ENCODE measurements at regions not wholly inside any gene's neighbourhood (a gene's known extent, or its start where the extent isn't known, plus 50 kb on each side); places are given as distances from the start of the nearest gene placed in this dataset.
A peak's percentile ranks its signal among the peaks of the same experiment; 100 is the strongest.

DNA sequence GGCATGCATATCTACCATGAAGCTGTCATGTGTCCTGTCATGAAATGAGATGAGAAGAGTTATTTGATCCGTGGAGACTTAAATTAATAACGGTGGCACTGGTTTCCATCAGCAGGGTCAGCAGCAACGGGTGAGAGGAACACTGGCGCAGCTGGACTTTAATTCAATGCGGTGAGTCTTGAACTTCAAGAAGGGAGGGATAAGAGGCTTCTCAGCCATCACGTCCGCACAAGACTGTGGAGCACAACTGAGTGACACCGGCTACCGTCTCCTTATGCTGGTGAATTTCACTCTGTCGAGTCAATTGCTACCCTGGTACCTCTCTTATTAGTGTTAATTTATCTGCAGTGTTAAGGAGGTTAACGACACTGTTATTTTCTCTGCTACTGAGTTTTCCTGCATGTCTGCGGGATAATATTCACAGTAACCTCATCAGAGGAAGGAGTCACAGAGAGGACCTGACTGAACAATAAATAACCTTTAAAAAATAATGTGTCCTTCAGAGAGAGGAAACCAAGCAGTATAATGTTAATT lies 236.8 kb downstream of the EPHA4 start:
- Histone ChIP-seq H3K4me3 (ENCODE audit: low read depth, low read length) (no peak overlapping the region), H3K36me3 (ENCODE audit: control insufficient read depth, insufficient read depth, low read length) (no peaks in the 10 kb centered on the region), H3K27me3 (ENCODE audit: control insufficient read depth, insufficient read depth, low read length) (no peaks in the 10 kb centered on the region)
- no peak for DNase-seq (ENCODE audit: low read depth)
- TF ChIP-seq, protein P1, sequence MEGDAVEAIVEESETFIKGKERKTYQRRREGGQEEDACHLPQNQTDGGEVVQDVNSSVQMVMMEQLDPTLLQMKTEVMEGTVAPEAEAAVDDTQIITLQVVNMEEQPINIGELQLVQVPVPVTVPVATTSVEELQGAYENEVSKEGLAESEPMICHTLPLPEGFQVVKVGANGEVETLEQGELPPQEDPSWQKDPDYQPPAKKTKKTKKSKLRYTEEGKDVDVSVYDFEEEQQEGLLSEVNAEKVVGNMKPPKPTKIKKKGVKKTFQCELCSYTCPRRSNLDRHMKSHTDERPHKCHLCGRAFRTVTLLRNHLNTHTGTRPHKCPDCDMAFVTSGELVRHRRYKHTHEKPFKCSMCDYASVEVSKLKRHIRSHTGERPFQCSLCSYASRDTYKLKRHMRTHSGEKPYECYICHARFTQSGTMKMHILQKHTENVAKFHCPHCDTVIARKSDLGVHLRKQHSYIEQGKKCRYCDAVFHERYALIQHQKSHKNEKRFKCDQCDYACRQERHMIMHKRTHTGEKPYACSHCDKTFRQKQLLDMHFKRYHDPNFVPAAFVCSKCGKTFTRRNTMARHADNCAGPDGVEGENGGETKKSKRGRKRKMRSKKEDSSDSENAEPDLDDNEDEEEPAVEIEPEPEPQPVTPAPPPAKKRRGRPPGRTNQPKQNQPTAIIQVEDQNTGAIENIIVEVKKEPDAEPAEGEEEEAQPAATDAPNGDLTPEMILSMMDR (IDR thresholded peaks at IDR 0.05; ENCODE audit: insufficient read depth, low read length, poor library complexity, severe bottlenecking) = no peak

DNA sequence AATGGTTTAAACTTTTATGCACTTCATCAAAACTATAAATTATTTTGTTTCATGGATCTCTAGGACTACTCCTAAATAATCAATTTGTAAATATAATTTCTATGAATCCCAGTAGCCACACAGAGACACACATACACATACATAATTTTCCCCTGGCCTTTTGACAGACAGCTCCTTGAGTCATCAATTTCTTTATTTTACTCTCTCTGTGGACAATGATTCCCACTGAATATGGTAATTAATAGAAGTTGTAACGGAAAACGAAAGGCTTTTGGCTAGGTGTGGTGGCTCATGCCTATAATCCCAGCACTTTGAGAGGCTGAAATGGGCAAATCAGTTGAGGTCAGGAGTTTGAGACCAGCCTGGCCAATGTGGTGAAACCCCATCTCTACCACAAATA lies 235.1 kb downstream of the EPHA4 start:
- Histone ChIP-seq H3K4me3 (ENCODE audit: low read depth, low read length) (no peak overlapping the region), H3K36me3 (ENCODE audit: control insufficient read depth, insufficient read depth, low read length) (no peaks in the 10 kb centered on the region), H3K27me3 (ENCODE audit: control insufficient read depth, insufficient read depth, low read length) (no peaks in the 10 kb centered on the region)
- TF ChIP-seq, protein P1 (IDR thresholded peaks at IDR 0.05; ENCODE audit: insufficient read depth, low read length, poor library complexity, severe bottlenecking) = no peak
- no peak for DNase-seq (ENCODE audit: low read depth)

- H3K27me3 ChIP-seq (ENCODE audit: control insufficient read depth, insufficient read depth, low read length) = no peaks in the 10 kb centered on the region
- H3K4me3 ChIP-seq (ENCODE audit: low read depth, low read length) = no peak overlapping the region
- TF ChIP-seq, protein P1 (IDR thresholded peaks at IDR 0.05; ENCODE audit: insufficient read depth, low read length, poor library complexity, severe bottlenecking) = no peak
- DNase-seq (ENCODE audit: low read depth) = peak; percentile 31
- H3K36me3 ChIP-seq (ENCODE audit: control insufficient read depth, insufficient read depth, low read length) = no peaks in the 10 kb centered on the region
Observed at GRCh38 chr2:221337957-221338685, 234.0 kb downstream of the EPHA4 start.

DNA sequence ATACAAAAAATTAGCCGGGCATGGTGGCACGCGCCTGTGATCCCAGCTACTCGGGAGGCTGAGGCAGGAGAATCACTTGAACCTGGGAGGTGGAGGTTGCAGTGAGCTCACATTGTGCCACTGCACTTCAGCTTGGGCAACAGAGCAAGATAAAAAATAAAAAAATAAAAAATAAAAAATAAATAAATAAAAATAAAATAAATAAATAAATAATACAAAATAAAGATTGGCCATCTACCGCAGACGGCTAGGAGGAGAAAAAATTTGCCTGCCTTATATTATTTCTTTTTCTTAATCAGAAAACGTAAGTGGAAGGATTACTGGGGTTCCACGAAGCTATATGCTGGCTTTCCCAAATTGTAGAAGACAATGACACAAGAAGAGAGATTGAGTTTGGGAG lies 229.7 kb downstream of the EPHA4 start:
- no peaks in the 10 kb centered on the region for H3K27me3 ChIP-seq (ENCODE audit: control insufficient read depth, insufficient read depth, low read length)
- DNase-seq (ENCODE audit: low read depth) = no peak
- no peaks in the 10 kb centered on the region for H3K36me3 ChIP-seq (ENCODE audit: control insufficient read depth, insufficient read depth, low read length)
- no peak overlapping the region for H3K4me3 ChIP-seq (ENCODE audit: low read depth, low read length)
- TF ChIP-seq, protein P1 (IDR thresholded peaks at IDR 0.05; ENCODE audit: insufficient read depth, low read length, poor library complexity, severe bottlenecking) = no peak

- TF ChIP-seq, protein P1 (IDR thresholded peaks at IDR 0.05; ENCODE audit: insufficient read depth, low read length, poor library complexity, severe bottlenecking) = no peak
- Histone ChIP-seq H3K36me3 (ENCODE audit: control insufficient read depth, insufficient read depth, low read length) (no peaks in the 10 kb centered on the region), H3K4me3 (ENCODE audit: low read depth, low read length) (no peak overlapping the region), H3K27me3 (ENCODE audit: control insufficient read depth, insufficient read depth, low read length) (no peaks in the 10 kb centered on the region)
- no peak for DNase-seq (ENCODE audit: low read depth)
Observed at GRCh38 chr2:221343524-221343923, 228.6 kb downstream of the EPHA4 start.

- no peak overlapping the region for H3K4me3 ChIP-seq (ENCODE audit: low read depth, low read length)
- H3K36me3 ChIP-seq (ENCODE audit: control insufficient read depth, insufficient read depth, low read length) = no peaks in the 10 kb centered on the region
- DNase-seq (ENCODE audit: low read depth) = no peak
- TF ChIP-seq, protein P1 (IDR thresholded peaks at IDR 0.05; ENCODE audit: insufficient read depth, low read length, poor library complexity, severe bottlenecking) = no peak
- H3K27me3 ChIP-seq (ENCODE audit: control insufficient read depth, insufficient read depth, low read length) = no peaks in the 10 kb centered on the region
Observed at GRCh38 chr2:221345516-221345915, 226.6 kb downstream of the EPHA4 start.

Data from kidney epithelial cell (primary cell).